VCaP (cell line): ENCODE measurements at regions not wholly inside any gene's neighbourhood (a gene's known extent, or its start where the extent isn't known, plus 50 kb on each side); places are given as distances from the start of the nearest gene placed in this dataset.

Experiments used
- H3K27ac ChIP-seq: fragments of 450-650 bp; 2 replicates; pipeline ENCODE4 v1.5.1; 2017
- CTCF ChIP-seq: fragments of 450-650 bp; conservative IDR thresholded peaks from 2 replicates; pipeline ENCODE4 v1.5.1; 2017; ENCODE audit warnings: mild to moderate bottlenecking, moderate library complexity

- no peak overlapping the region for H3K27ac ChIP-seq
- no peak for TF ChIP-seq CTCF
Measured at GRCh38 chr4:58063404-58064160, 953.4 kb upstream of the IGFBP7 start.

GRCh38 chr4:58061967-58062366, 951.8 kb upstream of the IGFBP7 start:
- TF ChIP-seq CTCF, result peak; percentile 33; the same call in 1 of the 2 replicates
- H3K27ac ChIP-seq, result no peak overlapping the region

- TF ChIP-seq CTCF, result no peak
- no peak overlapping the region for H3K27ac ChIP-seq
Measured at GRCh38 chr4:58050439-58050838, 940.3 kb upstream of the IGFBP7 start.

- TF ChIP-seq CTCF, result no peak
- H3K27ac ChIP-seq, result no peak overlapping the region
Measured at GRCh38 chr4:58048491-58048890, 938.3 kb upstream of the IGFBP7 start.

GRCh38 chr4:58042176-58042575, 932.0 kb upstream of the IGFBP7 start:
- H3K27ac ChIP-seq, result no peak overlapping the region

GRCh38 chr4:57993944-57994343, 883.8 kb upstream of the IGFBP7 start:
- no peak overlapping the region for H3K27ac ChIP-seq
- no peak for TF ChIP-seq CTCF

More at GRCh38 chr4:58042176-58042575, 932.0 kb upstream of the IGFBP7 start:
- no peak for TF ChIP-seq CTCF

- TF ChIP-seq CTCF, result no peak
- H3K27ac ChIP-seq, result no peak overlapping the region
Measured at GRCh38 chr4:57989430-57989829, 879.2 kb upstream of the IGFBP7 start.
